Fibroblast of mammary gland (primary cell): ENCODE measurements at regions not wholly inside any gene's neighbourhood (a gene's known extent, or its start where the extent isn't known, plus 50 kb on each side); places are given as distances from the start of the nearest gene placed in this dataset.
A peak's percentile ranks its signal among the peaks of the same experiment; 100 is the strongest.

ENCODE experiments used
- DNase-seq: peaks from one replicate; pipeline ENCODE4 v3.0.0-alpha.2; 2010; ENCODE audit warnings: low read depth
- H3K4me3 ChIP-seq: 2 replicates; pipeline ENCODE4 v1.5.1; 2011; ENCODE audit warnings: low read depth, mild to moderate bottlenecking, low read length, moderate library complexity; ENCODE audit not compliant: control insufficient read depth
- TF ChIP-seq, protein P1 (sequence below): conservative IDR thresholded peaks from 2 replicates; pipeline ENCODE4 v1.5.1; 2011; ENCODE audit warnings: low read depth, low read length, inconsistent platforms; ENCODE audit not compliant: control insufficient read depth, insufficient read depth

DNA sequence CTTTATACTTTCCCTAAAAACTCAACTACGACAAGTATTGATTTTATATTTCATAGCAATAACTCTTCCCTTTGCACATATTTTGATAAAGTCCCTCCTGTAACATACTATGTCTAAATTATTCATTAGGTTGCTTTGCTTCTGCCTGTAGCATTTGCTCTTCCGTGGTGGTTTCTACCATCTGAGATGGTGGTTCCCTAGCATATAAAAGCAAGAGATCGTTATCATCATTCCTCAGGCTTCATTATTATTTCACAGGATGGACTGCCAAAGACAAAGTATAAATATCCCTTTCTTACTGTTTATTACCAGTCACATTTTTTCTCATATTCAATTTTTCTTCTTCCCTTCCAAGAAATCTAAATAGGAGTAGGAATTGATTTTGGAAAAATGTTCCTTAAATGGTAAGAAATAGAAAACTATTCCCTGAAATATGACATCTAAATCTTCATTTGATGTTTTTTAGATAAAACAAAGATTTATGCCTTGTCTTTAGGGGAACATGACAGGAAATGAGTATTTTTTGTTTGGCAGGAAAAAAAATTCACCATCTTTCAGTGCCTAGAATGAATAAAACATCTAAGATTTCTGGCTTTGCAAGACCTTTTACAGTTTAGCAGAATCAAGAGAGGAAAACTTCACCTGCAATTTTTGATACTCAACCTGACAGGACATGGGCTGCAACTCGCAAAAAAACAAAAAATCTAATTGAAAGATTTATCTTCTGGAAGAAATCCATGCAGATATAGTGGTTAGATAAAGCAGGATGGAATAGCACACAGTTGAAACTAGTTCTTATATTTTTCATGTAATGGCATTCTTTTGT is 340.0 kb downstream of the SPRY2 start:
- TF ChIP-seq, protein P1, sequence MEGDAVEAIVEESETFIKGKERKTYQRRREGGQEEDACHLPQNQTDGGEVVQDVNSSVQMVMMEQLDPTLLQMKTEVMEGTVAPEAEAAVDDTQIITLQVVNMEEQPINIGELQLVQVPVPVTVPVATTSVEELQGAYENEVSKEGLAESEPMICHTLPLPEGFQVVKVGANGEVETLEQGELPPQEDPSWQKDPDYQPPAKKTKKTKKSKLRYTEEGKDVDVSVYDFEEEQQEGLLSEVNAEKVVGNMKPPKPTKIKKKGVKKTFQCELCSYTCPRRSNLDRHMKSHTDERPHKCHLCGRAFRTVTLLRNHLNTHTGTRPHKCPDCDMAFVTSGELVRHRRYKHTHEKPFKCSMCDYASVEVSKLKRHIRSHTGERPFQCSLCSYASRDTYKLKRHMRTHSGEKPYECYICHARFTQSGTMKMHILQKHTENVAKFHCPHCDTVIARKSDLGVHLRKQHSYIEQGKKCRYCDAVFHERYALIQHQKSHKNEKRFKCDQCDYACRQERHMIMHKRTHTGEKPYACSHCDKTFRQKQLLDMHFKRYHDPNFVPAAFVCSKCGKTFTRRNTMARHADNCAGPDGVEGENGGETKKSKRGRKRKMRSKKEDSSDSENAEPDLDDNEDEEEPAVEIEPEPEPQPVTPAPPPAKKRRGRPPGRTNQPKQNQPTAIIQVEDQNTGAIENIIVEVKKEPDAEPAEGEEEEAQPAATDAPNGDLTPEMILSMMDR = no peak

DNA sequence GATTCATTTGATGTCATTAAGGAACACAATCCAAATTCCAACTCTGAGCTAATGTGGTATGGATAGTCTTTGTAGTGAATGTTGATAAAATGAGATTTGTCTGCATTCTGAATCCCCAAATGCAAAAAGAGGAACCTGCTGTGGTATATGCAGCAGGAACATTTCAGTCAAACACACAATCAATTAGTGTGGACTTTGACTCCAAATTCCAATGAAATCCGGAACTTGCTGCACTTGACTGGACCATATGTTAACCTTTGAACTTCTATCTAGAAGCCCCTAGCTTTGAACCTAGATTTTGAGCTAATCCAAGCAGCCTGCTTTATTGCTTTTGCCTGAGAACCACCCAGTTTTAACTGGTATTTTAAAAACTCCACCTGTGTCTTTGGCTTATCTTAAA is 341.3 kb downstream of the SPRY2 start:
- TF ChIP-seq, protein P1 = no peak
- no peak for DNase-seq
- H3K4me3 ChIP-seq = no peak overlapping the region

More for the DNA sequence above, 340.0 kb downstream of the SPRY2 start:
- no peak overlapping the region for H3K4me3 ChIP-seq
- DNase-seq = no peak

DNA sequence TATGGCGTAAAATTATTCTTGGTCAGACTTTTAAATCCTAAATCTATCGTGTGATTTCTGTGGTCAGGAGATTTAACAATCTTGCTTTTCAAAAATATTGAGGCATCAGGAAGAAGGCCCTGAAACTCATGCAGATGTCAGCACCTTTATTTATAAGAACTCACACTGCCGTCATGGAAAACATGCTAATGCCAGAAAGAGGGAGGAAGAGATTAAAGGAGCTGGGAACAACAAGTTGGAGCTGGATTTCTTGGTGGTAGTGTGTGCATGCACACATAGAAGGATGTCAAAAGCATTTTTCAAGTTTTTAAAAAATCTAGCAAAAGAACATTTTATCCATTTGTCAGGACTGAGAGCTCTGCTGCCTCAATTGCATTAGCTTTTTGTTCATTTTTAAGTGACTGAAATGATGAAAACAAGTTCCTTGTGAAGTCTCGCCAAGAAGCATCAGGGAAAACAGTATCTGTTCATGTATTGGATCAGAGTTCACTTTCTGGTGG is 342.5 kb downstream of the SPRY2 start:
- TF ChIP-seq, protein P1 = no peak
- H3K4me3 ChIP-seq = no peak overlapping the region
- DNase-seq = peak; percentile 20

DNA sequence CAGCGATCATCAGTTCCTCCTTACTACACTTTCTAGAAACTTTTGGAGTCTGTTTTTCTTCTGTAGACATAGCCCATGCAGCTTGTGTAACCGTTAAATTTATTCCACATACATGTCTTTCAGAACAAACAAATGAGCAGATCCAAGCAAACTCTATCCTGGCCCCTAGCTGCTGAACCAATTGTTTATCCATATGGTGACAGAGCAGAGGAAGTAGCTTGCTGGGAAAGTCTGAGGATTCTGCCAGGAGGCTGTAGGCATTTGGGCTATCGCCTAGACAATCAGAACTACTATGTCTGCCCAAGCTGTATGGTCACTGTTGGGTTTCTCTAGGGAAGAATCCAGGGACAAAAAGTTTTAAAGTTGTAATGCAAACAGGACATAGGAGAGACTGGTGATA is 343.7 kb downstream of the SPRY2 start:
- H3K4me3 ChIP-seq = no peak overlapping the region
- DNase-seq = no peak
- TF ChIP-seq, protein P1 = no peak

DNA sequence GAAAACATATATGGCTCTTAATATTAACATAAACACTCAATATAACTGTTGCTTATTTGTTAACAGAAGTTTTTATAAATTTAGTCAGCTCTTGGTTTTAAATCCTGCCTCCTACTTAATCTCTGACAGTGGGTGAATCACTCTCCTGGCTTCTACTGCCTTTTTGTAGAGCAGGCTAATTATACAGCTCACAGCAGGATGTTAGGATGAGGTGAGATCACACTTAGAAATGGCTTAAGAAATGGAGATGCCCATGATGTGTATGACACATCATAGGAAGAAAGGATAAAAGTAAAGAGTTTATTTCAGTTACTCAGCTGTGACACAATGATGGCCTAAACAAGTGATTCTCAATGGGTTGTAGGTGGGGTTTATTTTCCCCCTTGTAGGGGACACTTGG is 345.6 kb downstream of the SPRY2 start:
- DNase-seq = peak; percentile 88
- TF ChIP-seq, protein P1 = no peak
- no peak overlapping the region for H3K4me3 ChIP-seq

DNA sequence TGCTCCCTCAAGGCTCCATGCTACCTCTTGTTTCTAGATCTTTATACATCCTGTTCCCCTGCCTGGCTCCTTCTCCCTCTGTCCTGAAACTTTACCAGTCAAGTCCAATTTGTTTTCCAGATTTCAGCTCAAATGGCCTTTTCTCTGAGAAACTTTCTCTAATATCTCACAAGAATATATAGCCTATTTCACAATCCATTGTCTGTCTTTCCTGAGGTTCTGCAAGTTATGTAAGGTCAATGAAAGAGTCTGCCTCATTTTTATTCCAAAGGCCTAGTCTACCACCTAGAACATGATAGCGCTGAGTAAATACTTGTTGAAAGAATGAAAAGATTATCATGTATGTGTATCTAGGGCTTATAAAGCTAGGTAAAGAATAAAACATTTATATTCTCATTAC is 348.8 kb downstream of the SPRY2 start:
- DNase-seq = no peak
- TF ChIP-seq, protein P1 = no peak
- no peak overlapping the region for H3K4me3 ChIP-seq
